GM18868 (cell line): ENCODE measurements at regions not wholly inside any gene's neighbourhood (a gene's known extent, or its start where the extent isn't known, plus 50 kb on each side); places are given as distances from the start of the nearest gene placed in this dataset.
A peak's percentile ranks its signal among the peaks of the same experiment; 100 is the strongest.

Source experiments
- ATAC-seq: cut with Tn5 transposase; IDR thresholded peaks from one replicate; pipeline ENCODE4 v1.9.1; 2021; ENCODE audit warnings: mild to moderate bottlenecking, moderate library complexity; ENCODE audit not compliant: unreplicated experiment

DNA sequence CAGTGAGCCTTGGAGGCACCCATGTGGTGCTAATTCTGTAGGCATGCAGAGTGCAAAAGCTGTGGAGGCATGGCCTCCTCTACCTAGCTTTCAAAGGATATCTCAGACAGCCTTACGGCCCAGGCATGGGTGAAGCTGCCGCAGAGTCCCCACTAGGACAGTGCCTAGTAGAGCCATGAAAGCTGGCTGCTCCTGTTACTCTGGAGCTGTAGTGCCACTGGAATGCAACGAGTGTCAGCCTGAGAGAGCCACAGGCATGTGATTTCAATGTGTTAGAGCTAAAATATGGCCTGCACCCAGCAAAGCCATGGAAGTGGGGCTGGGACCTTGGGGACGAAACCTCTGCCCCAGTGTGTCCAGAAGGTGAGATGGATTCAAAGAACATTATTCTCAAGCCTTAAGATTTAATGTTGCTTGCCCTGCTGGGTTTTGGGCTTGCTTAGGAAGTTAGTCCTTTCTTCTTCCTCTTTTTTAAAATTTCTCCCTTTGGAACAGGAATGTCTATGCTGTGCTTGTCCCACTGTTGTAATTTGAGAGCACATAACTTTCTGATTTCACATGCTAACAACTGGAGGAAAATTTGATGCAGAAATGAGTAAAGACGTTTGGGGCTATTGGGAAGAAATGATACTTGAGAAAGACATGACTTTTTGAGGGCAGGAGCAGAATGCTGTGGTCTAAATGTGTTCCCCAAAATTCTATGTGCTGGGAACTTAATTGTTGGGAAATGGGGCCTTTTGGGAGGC, 298.4 kb downstream of the PSAT1 start:
- no peak for ATAC-seq

DNA sequence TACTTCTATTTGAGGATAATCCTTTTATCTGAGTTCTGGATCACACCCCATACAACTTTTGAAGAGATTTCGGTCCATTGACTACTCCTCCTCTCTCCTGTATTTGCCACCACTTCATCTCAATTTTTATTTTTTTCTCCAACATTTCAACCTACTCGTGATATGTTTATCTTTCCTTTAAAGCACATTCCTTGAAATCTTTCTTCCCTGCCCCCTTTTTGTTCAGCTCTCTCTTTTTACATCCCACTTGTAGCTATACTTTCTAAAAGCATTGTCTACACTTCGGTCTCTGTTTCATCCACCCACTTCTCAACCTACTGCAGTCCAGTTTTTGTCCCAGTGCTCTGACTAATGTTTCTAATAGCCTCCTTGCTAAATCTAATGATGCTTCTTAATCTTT, 299.4 kb downstream of the PSAT1 start:
- ATAC-seq = no peak

DNA sequence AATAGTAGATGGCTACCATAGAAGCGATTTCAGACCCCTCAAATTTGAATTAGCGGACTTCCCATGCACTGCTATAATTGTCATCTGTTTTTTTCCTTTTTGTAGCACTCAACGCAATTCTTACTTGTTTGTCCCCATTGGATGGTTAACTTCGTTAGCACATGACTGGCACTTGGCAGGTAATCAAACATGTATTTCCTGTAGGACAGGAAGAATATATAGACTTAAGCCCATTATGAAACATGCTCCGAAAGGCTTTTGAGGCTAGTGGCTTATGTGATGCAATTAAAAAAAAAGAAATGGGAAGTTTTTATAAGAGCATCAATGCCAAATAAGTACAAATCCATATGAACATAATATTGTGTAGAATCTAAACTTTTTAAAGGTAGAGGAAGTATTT, 301.2 kb downstream of the PSAT1 start:
- no peak for ATAC-seq

DNA sequence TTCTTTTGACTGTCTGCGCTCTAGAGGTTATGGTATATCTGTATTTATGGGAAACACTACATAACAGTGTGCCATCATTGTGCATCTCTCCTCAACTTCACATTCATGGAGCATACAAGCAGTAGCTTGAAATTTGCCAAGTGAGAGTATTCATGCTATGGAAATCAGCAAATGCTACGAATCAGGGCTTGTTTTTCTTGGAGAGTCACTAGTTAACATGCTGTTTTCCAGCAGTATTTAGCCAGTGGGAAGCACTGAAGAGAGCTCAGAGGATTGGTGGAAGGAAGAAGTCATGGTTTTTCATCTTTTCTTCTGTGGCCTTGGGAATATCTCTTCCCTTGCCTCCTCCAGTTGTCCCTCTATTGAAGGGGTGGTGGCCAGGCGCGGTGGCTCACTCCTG, 303.0 kb downstream of the PSAT1 start:
- ATAC-seq = no peak

DNA sequence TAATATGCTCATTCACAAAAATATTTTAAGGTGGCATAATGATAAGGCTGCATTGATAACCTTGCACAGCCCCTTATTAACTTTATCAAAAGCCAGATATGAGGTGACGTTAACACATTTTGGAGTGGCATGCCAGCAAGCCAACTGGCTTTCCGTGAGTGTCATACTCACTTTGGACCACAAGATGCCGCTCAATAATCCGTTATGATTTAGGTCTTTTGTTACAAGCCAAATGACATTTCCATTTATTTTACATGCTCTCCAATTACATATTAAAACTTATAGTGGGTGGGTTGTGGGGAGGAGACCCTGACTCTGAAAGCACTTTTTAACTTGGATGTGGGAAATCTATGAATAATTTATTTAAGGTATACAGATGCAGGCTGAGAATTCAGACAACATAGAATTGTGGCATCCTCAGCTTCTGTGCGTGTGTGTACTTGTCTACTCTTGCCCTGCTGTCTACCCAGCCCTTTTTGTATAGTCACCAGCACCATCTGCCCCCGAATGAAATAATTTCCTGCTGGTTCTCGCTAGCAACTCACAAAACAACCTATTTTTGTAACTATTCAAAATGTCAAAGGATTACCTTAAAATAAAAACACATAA, 305.1 kb downstream of the PSAT1 start:
- peak; percentile 83 for ATAC-seq

DNA sequence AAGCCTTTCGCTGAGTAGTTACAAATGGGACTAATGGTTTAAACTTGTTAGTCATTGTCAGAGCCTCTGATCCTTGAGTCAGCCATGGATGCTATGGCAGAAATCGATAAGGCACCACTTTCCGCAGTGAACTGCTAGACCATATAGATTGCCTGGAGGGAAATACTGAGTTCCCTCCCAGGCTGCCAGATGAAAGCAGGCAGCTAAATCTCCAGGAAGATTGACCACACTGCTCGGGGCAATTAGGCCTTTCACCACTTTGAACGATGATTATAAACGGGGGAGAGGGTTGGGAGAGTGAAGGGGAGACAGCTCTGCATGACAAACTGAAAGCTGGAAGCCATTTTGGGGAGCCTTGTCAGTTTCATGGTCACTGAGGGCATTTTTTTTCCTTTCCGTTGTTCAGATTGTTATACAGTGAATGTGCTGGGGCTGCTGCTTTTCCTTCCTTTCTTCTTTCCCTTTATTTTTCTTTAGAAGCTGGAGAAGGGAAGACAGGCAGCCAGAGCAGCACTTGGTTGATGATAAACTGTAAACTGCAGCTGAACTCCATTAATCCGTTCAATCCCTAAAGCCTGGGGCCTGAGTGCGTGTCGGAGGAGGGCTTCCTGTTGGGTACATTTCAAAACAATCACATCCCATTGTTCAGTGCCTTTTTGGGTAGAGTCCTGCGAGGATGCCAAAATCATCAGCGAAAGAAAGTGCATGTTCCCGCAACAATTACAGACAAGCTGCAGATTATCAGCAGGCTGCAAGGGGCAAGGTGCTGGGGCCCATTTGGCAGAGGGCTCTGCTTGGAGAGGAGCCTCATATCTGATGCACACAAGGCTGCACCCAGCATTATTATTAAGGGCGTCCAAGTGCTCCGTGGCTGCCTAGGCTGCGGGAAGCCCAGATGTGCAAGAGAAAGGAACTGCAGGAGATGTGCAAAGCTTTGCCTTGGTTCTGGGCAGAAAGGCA, 308.4 kb downstream of the PSAT1 start:
- ATAC-seq = no peak

DNA sequence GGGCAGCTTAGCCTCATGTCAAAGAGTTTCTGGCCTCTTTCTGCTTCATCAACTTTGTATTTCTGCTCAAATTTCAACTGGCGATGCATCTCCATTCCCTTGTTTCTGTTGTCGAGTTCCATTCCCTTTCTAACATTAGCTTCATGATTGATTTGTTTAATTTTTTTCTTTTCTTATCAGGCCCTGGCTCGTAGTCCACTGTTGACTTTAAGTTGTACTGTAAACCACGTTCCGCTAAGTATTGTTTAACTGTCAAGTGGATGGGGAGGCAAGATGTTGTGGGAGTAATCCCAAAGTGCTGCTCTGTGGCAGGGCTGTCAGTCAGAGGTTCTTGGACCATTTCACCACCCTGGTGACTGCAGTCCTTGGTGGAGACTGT, 309.1 kb downstream of the PSAT1 start:
- ATAC-seq = no peak

DNA sequence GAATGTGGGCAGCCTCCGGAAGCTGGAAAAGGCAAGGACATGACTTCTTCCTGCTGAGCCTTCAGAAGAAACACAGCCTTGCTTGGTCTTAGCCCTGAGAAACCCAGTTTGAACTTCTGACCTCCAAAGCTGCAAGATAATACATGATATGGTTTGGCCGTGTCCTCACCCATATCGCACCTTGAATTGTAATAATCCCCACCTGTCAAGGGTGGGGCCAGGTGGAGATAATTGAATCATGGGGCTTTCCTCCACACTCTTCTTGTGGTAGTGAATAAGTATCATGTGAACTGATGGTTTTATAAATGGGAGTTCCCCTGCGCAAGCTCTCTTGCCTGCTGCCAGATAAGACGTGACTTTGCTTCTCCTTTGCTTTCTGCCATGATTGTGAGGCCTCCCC, 310.9 kb downstream of the PSAT1 start:
- no peak for ATAC-seq

DNA sequence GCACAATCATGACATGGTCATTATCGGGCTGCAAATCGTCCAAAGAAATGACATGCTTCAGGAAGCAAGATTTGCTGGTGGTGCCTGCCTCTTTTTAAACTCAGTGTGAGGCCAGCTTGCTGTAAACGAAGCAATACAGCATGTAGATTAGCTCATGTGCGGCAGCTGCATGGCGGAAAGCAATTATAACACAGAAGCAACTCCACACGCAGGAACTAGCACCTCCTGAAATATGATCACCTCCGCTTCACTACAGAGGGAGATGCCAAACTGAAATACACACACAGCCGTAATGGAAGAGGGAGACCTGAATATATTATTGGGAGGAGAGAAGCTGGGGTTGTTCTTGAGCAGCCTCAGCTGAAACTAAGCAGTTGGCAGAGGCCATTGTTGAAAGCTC, 312.5 kb downstream of the PSAT1 start:
- ATAC-seq = no peak

DNA sequence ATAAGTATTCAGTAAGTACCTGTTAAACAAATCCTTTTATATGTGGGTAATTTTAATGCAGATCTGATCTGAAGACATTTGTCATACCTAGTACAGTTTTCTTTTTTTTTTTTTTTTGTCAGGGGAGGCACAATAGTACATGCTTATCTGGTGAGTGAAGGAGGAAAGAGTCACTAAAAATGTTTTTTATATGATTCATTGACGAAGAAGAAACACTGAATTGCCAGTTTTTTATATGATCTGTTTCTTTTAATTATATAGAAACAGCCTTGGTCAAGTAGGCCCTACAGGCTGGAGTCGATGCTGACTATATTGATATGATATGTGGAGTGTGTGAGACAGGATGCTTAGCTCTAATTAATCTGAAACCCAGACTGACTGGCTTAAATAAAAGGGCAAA, 315.2 kb downstream of the PSAT1 start:
- no peak for ATAC-seq

DNA sequence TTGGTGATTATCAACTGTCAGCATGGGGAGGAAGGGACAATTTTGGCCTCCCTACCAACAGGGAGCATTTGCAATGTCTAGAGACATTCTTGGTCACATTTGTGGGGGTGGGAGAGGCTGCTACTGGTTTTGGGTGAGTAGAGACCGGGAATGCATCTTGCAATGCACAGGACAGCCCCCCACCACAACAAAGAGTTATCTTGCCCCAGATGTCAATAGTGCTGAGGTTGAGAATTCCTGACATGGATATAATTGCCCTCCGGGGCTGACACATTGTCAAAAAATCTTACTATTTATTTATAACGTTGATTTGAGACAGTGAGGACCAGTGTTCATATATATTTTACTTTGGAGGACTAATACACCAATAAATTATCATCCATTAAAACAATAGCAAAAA, 316.1 kb downstream of the PSAT1 start:
- no peak for ATAC-seq

DNA sequence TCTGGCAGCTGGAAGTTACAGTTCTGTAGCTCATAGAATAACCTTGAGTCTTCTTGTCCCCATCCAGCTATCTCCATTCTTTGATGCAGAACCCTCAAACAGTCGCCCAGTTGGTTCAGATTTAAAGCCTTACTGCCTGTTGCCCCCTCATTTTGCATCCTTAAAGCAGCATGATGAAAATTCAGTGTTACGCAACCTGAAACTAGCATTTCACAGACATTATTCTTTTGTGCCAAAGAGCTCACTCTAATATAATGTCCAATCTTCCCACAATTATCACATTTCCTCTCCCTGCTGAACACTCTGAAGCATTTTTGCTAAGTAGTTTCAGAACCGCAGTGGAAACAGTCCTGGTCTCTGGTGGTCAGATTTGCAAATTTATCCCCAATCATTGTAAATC, 318.0 kb downstream of the PSAT1 start:
- ATAC-seq = no peak

DNA sequence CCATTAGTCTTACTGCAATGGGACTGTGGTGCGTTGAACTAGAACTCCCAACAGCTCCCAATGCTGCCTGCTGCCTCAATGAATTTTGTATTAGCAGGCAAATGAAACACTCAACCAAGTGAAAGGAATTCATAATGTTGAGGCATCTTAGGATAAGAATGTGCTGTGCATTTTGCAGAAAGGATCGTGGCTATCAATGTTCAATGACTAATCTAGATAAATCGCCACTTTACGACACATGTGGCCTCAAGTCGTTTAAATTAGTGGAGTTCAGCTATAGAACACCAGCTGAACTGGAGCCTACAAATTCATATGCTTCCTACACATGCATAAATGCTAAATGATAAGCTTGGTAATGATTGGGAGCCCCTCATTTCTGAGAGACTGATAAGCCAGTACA, 318.4 kb downstream of the PSAT1 start:
- no peak for ATAC-seq

DNA sequence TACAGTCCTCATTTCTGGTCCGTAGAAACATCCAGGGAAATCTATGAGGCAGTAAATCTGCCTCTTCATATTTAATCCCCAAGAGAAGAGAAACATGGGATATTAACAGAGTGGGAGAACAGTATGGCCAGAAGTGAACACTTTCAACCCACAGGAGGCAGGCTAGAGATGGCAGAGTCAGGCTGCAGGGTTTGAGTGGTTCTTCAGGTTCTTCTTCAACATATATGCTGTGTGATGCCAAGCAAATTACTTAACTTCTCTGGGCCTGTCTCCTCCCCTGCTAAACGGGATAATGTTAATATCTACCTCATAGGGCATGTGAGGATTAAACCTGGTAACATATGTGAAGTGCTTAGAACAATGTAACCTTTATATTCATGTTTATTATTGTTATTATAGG, 321.8 kb downstream of the PSAT1 start:
- no peak for ATAC-seq

DNA sequence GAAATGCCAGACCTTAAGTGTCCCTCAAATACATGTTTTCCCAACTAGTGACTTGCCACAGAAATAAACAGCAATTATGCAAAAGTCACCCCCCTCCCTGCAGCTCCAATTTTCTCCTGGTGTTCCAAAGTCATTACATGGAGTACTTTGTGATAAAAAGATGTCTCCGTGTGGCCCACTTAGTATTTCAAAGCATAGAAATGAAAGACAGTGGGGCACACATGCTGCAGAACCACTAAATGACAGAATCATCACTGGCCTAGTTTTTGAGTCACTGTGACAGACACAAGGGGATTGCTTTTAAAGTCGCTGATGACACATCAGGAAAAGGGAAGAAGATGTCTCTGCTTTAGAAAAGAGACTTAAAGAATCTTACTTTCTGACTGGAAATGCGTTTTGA, 323.4 kb downstream of the PSAT1 start:
- no peak for ATAC-seq

DNA sequence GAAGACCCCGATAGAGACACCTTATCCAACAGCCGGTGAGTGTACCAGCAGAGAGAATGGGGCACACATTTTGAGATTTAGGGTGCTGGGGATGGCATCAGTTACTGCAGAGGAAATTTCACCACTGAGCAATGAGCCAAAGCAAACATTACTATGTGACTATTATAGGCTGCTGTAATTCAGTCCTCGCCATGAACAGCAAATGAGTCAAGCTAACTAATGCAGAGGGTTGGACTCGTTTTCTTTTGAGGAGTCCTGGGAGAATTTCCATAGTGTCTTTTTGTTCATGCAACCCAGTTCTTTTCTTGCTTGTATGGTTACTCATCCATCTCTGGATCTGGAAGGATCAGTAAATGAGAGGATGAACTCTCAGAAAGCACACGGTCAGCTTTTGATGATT, 323.8 kb downstream of the PSAT1 start:
- no peak for ATAC-seq

DNA sequence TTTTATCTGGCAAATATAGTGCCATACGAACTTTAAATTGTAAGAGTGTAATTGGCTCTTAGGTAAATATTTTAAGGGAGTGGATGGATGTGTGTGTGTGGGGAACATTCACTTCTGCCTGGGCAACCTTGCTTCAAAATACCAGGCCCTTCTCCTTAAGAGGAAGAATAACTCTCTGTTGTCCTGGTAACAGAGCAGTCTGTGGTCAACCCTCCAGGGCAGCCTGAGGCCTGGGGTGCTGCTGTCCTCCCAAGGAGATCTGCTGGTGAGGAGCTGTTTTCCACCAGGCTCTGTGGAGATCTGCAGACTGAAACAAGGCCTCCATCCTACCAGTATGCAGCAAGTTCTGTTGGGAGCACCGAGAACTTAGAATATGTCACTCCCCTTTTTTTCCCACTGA, 325.2 kb downstream of the PSAT1 start:
- no peak for ATAC-seq

DNA sequence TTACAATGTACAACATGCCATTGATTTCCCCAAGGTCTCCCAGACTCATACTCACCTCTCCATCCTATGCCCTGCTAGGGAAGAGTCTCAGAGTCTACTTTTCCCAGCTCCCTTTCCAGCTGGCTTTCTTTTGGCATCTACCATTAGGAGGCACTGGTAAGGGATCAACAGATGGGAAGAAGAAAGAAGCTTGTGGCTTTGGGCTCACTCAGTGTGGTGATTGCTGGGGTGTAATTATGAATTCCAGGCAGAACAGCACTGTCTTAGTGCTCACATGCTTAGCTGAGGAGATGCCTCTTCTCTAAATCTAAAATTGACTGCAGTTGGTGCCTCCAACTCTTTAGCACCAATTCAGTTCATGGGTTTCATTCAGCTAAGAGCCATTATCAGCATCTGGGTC, 330.0 kb downstream of the PSAT1 start:
- ATAC-seq = no peak

DNA sequence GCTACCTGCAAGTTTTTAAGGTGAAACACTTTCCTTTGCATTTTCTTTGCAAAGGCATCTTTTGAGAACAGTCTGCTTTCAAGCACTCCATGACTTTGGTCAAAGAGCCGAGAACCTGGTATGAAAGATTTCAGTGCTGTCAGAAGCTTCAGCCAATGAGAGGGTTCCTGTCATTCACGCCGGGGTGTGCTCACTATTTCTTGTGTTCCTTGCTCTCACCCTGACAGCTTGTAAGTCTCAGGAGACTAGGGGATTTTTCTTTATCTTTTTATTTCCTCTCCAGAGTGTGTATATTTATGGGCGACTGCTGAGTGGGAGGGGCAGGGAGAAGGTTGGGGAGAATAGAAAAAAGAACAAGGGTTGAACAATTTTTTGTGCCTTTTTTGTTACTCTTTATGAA, 334.0 kb downstream of the PSAT1 start:
- no peak for ATAC-seq

DNA sequence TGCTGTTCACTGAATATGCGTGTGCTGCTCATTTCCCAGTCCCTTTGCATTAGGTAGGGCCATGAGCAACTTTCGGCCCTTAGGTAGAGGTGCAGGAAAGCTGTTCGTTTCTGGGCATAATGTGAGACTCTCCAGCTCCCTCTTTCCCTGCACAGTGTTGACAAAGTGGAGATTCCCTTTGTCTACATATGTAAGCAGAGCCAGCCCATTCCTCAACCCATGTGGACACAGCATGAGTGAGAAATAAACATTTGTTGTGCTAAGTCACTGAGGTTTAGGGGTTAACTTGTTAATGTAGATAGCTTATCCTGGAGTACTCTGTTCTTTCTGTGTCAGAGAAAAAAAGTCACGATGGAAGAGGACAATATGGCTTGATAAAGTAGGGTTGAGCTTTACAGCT, 343.8 kb downstream of the PSAT1 start:
- no peak for ATAC-seq

DNA sequence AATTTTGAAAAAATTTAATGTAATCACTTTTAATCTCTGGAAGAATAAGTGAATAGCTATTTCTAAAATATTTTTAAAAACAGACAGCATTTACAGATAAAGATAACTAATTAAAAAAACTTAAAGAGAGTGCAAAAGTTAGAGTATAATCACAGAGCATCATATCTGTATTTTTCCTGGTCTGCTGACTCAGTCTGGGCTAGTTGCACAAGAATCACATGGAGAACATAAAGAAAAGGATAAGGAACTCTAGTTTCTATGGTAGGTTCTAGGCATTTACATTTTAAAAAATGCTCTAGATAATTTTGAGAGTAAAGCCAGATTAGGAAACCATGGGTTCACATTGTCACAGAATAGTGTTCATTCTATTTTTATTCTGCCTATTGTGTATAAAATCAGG, 347.4 kb downstream of the PSAT1 start:
- no peak for ATAC-seq

DNA sequence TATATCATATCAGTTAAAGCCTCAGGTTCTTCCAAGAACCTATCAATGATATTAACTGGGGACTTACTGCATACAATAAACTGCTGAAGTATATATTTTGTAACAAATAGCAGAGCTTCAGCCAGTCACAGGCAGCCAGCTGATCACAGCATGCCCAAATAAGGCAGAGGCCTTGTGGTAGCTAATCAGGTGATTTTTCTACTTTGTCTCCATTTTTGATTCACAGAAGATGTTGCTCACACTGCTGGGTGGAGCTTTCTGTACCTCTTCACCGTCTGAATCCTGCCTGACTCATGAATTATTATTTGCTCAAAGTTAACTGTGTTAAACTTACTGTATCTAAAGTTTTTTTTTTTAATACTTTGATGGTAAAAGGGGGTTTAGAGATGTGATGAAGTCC, 357.4 kb downstream of the PSAT1 start:
- no peak for ATAC-seq
